SKM-1 (cell line): ENCODE measurements at regions not wholly inside any gene's neighbourhood (a gene's known extent, or its start where the extent isn't known, plus 50 kb on each side); places are given as distances from the start of the nearest gene placed in this dataset.
"Not testable (repeated sequence)": the region's sequence is repeated elsewhere in the genome, so short reads cannot be mapped to it uniquely, and the experiment has no call there.

Experiments used
- DNase-seq: peaks from one replicate; lab custom pipeline; 2025; ENCODE audit not compliant: unreplicated experiment; lab: John Stamatoyannopoulos, UW

DNA sequence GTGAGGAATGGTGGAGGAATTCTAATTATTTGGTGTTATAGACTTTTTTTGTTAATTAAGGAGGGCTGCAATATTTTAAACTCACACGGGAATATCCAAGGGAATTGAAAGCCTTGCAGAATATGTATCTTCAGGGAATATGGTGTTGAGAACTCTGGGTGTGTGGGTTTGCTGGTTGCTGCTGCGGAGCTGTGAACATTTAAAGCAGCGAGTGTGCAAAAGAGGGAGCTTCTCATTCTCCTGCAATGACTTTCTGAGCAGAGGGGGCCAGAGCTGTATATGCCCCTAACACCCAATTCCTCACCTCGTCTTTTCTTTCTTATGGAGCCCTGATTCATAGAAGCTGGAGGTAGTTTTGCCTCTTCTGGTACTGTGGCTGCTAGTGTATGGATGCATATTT lies 217.7 kb downstream of the HIPK3 start:
- no peak for DNase-seq

- DNase-seq = no peak
Measured at GRCh38 chr11:33471541-33471940, 214.4 kb downstream of the HIPK3 start.

- no peak for DNase-seq
Measured at GRCh38 chr11:33467966-33468365, 210.8 kb downstream of the HIPK3 start.

DNA sequence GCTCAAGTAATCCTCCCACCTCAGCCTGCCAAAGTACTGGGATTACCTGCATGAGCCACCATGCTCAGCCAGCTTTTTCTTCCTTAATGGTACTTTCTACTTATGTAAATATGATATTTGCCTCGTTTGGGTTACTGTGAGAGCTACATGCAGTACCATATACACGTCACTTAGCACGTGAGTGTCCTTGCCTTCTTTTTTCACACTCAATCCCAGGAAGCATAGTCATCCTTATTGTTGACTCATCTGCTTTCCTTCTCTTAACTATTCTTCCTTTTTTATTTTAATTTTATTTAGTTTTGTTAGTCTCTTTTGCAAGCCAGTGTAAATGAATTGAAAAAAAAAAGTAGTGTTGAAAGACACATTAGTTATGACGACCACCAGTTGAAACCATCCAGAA lies 205.9 kb downstream of the HIPK3 start:
- DNase-seq = no peak

DNA sequence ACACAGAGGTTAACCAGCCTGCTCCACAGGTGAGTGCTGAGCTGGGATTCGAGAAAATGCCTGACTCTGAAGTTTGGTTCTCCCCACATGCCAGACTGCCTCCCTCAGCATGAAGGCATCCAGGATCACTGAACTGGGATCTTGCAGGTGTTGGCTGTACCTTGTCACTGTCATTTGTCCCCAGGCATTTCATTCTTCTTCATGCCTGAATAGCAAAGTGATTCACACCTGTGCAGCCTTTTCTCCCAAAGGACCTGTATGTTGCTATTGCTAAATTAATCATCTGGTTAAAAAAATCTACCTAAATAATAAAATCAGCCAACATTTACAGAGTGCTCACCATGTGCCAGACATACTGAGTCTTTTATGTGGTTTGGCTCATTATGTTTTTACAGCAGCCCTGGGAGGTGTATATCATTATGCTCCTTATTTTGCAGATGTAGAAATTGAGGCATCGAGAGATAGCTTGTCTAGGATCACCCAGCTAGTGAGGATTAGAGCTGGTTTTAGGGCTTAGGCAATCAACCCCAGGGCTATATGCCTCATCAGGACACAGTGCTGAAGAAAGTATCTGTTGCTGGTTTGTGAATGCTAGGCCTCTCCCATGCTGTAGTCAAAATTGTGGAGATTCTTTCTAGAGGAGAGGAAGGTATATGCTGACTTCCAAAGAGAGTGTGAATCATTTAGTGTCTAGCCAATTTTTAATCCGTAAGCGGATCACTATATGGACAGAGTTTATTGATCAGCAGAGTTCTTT lies 204.4 kb downstream of the HIPK3 start:
- no peak for DNase-seq

GRCh38 chr11:33457948-33458347 lies 200.8 kb downstream of the HIPK3 start:
- no peak for DNase-seq

GRCh38 chr11:33455867-33456463 lies 198.8 kb downstream of the HIPK3 start:
- no peak for DNase-seq

GRCh38 chr11:33454264-33454663 lies 197.1 kb downstream of the HIPK3 start:
- no peak for DNase-seq

DNA sequence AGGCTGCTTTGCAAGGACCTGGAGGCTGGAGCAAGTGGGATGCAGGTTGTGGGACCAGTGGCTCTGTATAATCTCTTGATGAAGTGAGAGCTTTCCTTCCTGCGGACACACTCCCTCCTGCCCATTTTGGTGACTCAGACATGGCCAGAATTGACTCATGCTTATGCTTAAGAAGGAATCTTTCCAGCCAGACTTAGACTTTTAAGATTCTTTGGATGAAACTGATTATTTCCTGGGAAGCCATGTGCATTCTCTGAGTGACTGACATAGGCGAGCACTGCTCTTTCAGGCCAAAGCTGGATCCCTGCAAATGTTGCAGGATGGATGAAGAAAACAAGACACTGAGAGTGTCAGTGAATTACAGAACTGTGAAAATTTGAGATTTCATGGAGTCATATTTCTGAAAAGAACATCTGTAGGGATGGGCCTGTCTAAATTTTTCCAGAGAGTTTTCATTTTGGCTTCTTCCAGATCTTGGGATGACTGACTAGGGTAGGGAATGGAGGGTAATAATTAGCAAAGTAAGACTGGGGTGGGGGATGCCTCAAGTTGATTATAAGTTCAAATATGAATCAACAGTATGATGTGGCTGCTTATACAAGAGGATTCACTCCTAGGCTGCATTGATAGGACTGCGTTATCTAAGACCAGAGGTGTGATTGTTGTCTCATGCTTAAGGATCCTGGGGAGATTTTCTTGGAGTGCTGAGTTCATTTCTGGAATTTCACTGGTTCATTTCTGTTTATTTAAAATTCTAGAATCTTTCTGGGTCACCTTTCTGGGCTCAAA lies 195.8 kb downstream of the HIPK3 start:
- no peak for DNase-seq

DNA sequence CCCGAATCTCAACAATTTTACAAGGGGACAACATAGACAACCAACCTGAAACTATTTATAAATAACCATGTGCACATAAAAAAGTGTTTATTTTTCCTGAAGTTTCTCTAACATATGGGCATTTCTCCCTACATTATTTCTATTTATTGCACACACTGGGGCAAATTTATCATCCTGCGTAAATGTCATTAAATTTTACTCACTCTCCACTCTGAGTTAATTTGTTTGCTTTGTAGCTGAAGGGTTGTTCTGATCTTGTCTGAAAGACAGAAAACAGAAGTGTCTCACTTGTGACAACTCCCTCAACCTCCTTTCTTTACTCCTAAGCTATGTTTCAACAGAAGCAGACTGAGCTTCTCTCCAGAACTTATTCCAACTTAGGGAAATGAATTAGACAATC lies 194.2 kb downstream of the HIPK3 start:
- no peak for DNase-seq

DNA sequence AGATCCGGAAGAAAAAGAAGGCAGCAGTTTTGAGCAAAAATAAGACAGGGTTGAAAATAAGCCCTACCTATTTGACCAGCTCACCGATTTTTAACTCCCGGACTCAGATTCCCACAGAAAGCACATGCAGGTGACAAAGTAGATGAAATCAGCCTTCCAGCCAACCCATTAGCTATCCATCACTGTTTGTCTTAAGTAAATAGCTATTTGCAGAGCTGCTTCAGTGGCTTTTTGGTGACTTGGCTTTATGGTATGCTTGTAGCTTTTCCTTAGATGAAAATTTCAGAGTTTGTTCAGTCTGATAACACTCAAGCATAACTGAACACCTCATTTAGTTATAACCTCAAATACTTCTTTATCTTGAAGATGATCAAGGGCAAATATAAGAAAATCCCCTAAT lies 192.6 kb downstream of the HIPK3 start:
- DNase-seq = no peak

DNA sequence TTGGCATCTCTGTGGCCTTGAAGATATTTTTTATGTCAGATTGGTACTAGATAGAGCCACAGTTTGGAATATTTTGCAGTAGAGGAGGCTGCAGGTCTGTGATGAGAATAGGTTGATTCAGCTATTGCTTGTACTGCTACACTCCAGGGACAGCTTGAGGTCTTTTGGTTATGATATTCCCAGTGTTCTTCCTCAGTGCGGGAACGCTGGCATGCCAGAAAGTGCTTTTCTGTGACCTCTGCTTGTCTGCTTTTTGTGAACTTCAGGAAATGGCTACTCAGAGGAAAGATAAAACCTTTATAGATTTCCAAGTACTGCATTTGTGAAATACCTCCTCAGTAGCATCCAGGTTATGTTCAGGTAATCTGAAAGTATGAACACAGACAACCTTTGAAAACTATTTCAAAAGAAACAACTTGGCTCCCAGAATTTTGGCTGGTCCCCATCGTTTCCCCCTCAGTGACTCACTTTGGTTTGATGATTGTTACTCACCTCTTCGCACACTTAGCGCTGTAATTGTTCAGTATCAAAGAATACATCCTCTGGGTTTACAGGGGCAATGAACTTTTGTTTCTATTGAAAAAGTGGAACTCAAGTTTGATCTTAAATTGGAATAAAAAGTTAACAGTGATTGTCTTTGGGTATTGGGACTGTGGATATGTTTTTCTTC lies 191.4 kb downstream of the HIPK3 start:
- DNase-seq = no peak

GRCh38 chr11:33445761-33446161 lies 188.6 kb downstream of the HIPK3 start:
- no peak for DNase-seq

- no peak for DNase-seq
Measured at GRCh38 chr11:33444835-33445594, 187.8 kb downstream of the HIPK3 start.

DNA sequence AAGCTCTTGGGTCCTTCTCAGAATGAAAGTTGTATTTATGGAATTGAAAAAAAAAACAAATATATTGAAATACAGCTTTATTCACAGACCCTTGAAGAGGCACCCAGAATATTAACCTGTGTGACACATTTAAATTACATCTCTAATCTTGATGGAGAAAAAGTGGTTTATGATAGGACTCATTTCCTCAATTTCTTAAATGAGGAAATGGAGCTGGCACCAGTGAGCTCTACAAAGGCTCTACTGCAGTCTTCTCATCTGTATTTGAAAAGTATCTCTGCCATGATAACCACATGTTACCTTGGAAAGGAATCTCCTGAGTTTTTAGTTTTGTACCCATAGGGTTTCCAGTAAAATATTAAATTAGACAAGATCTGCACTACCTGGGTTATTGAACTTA lies 186.5 kb downstream of the HIPK3 start:
- DNase-seq = no peak

GRCh38 chr11:33438301-33438700 lies 181.1 kb downstream of the HIPK3 start:
- no peak for DNase-seq

- DNase-seq = no peak
Measured at GRCh38 chr11:33437529-33437928, 180.3 kb downstream of the HIPK3 start.

DNA sequence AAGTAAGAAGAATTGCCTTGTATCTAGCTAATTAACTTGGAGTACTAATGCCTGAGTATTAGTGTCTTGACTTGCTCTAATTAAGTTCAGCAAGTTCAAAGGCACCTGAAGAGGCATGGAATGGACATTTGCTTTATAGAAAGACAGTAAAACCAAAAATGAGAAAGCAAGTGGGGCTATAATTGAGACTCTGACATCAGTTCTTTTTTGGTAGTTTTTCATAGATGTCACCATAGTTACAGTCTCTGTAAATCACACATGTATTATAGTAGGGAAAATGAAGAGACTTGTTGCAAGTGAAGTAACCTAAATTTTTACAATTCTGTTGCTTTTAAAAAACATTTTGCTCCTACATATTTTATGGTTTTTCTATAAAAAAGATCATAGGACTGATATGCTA lies 178.0 kb downstream of the HIPK3 start:
- no peak for DNase-seq

DNA sequence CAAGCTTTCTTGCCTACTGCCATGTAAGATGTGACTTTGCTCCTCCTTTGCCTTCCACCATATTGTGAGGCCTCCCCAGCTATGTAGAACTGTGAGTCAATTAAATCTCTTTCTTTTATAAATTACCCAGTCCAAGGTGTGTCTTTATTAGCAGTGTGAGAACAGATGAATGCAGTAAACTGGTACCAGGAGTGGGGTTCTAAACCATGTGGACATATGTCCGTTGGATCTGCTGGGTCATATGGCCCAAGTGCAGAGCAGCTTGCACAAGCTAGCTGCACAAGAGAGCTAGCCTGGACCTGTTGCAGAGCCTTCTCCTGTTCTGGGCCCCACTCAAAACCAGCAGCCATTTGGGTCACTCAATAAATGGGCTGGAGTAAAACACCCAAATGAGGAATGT lies 177.1 kb downstream of the HIPK3 start:
- no peak for DNase-seq

DNA sequence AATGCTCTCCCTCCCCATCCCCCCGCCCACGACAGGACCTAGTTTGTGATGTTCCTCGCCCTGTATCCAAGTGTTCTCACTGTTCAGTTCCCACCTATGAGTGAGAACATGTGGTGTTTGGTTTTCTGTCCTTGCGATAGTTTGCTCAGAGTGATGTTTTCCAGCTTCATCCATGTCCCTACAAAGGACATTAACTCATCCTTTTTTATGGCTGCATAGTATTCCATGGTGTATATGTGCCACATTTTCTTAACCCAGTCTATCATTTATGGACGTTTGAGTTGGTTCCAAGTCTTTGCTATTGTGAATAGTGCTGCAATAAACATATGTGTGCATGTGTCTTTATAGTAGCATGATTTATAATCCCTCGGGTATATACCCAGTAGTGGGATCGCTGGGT lies 171.3 kb downstream of the HIPK3 start:
- not testable (repeated sequence) for DNase-seq
